Osteocyte (in vitro differentiated cells): ENCODE measurements at regions not wholly inside any gene's neighbourhood (a gene's known extent, or its start where the extent isn't known, plus 50 kb on each side); places are given as distances from the start of the nearest gene placed in this dataset.

ENCODE experiments used
- DNase-seq: peaks from one replicate; pipeline ENCODE4 v3.0.0; 2021; ENCODE audit warnings: mixed read lengths; ENCODE audit not compliant: unreplicated experiment; ENCODE audit errors: extremely low spot score
- H3K27ac Mint-ChIP-seq: one replicate; pipeline ENCODE4 v1.8.0; 2021; ENCODE audit warnings: mild to moderate bottlenecking, mixed read lengths; ENCODE audit not compliant: unreplicated experiment
- H3K27me3 Mint-ChIP-seq: one replicate; pipeline ENCODE4 v1.8.0; 2021; ENCODE audit warnings: mixed read lengths; ENCODE audit not compliant: unreplicated experiment
- H3K36me3 Mint-ChIP-seq: one replicate; pipeline ENCODE4 v1.8.0; 2021; ENCODE audit warnings: mixed read lengths; ENCODE audit not compliant: unreplicated experiment
- H3K4me1 Mint-ChIP-seq: one replicate; pipeline ENCODE4 v1.8.0; 2021; ENCODE audit warnings: mixed read lengths; ENCODE audit not compliant: unreplicated experiment
- H3K4me3 Mint-ChIP-seq: one replicate; pipeline ENCODE4 v1.8.0; 2021; ENCODE audit warnings: mild to moderate bottlenecking, moderate library complexity, mixed read lengths; ENCODE audit not compliant: unreplicated experiment
- H3K9me3 Mint-ChIP-seq: one replicate; pipeline ENCODE4 v1.8.0; 2021; ENCODE audit warnings: mixed read lengths; ENCODE audit not compliant: unreplicated experiment
- TF ChIP-seq, protein P1 (sequence below): fragments of 200-600 bp; sonication (generic); IDR thresholded peaks from 2 replicates; pipeline ENCODE4 v1.5.0; 2021; ENCODE audit warnings: antibody characterized with exemption, mild to moderate bottlenecking, moderate library complexity

GRCh38 chr2:153786016-153786415 is 85.7 kb upstream of the GALNT13 start:
- H3K27me3 Mint-ChIP-seq = no peaks in the 10 kb centered on the region
- TF ChIP-seq, protein P1, sequence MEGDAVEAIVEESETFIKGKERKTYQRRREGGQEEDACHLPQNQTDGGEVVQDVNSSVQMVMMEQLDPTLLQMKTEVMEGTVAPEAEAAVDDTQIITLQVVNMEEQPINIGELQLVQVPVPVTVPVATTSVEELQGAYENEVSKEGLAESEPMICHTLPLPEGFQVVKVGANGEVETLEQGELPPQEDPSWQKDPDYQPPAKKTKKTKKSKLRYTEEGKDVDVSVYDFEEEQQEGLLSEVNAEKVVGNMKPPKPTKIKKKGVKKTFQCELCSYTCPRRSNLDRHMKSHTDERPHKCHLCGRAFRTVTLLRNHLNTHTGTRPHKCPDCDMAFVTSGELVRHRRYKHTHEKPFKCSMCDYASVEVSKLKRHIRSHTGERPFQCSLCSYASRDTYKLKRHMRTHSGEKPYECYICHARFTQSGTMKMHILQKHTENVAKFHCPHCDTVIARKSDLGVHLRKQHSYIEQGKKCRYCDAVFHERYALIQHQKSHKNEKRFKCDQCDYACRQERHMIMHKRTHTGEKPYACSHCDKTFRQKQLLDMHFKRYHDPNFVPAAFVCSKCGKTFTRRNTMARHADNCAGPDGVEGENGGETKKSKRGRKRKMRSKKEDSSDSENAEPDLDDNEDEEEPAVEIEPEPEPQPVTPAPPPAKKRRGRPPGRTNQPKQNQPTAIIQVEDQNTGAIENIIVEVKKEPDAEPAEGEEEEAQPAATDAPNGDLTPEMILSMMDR = no peak
- no peak overlapping the region for H3K27ac Mint-ChIP-seq
- no peak overlapping the region for H3K4me3 Mint-ChIP-seq
- no peaks in the 10 kb centered on the region for H3K36me3 Mint-ChIP-seq
- no peaks in the 10 kb centered on the region for H3K4me1 Mint-ChIP-seq
- no peak for DNase-seq
- peaks cover 48% of the 10 kb centered on the region for H3K9me3 Mint-ChIP-seq

DNA sequence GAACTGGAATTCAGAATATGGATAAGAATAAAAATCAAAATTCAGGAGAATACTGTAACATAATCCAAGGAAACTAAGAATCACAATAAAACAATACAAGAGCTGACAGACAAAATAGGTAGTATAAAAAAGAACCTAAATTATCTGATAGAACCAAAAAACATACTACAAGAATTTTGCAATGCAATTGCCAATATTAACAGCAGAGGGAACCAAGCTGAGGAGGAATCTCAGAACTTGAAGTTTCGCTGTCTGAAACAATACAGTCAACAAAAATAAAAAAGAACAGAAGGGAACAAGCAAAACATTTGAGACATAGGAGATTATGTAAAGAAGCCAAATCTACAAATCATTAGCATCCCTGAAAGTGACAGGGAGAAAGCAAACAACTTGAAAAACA is 84.1 kb upstream of the GALNT13 start:
- DNase-seq = no peak
- Mint-ChIP-seq H3K4me3 (no peak overlapping the region), H3K27ac (no peak overlapping the region), H3K9me3 (peaks cover 44% of the 10 kb centered on the region), H3K4me1 (no peaks in the 10 kb centered on the region), H3K36me3 (no peaks in the 10 kb centered on the region), H3K27me3 (no peaks in the 10 kb centered on the region)
- TF ChIP-seq, protein P1 = no peak

DNA sequence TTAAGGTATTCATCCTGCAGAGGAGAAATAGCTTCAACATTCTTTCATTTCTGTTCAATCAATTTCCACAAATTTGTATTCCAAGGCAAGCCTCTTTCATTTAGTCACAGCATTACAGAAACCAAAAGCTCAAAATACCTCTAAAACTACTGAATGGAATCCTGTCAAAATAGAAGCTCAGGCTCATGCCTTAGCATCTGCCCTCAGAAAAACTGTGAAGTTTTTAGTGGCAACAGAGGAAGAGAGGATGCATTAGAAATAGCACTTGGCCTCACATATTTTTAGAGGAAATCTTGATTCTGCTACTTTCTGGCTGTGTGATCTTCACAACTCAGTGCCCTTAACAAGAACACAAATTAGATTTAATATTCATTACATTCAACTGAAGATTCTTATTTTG is 69.1 kb upstream of the GALNT13 start:
- no peak overlapping the region for H3K4me3 Mint-ChIP-seq
- no peaks in the 10 kb centered on the region for H3K9me3 Mint-ChIP-seq
- no peaks in the 10 kb centered on the region for H3K36me3 Mint-ChIP-seq
- TF ChIP-seq, protein P1 = no peak
- DNase-seq = no peak
- no peaks in the 10 kb centered on the region for H3K27me3 Mint-ChIP-seq
- no peak overlapping the region for H3K27ac Mint-ChIP-seq
- H3K4me1 Mint-ChIP-seq = no peaks in the 10 kb centered on the region

- DNase-seq = no peak
- Mint-ChIP-seq H3K9me3 (no peaks in the 10 kb centered on the region), H3K4me1 (no peaks in the 10 kb centered on the region), H3K27me3 (no peaks in the 10 kb centered on the region), H3K27ac (no peak overlapping the region), H3K4me3 (no peak overlapping the region), H3K36me3 (no peaks in the 10 kb centered on the region)
- TF ChIP-seq, protein P1 = no peak
Observed at GRCh38 chr2:153808679-153809078, 63.0 kb upstream of the GALNT13 start.

- Mint-ChIP-seq H3K27me3 (no peaks in the 10 kb centered on the region), H3K4me3 (no peak overlapping the region), H3K36me3 (no peaks in the 10 kb centered on the region), H3K4me1 (no peaks in the 10 kb centered on the region), H3K9me3 (no peaks in the 10 kb centered on the region), H3K27ac (no peak overlapping the region)
- no peak for DNase-seq
- TF ChIP-seq, protein P1 = no peak
Observed at GRCh38 chr2:153811516-153811915, 60.2 kb upstream of the GALNT13 start.
